Panc1 (cell line): ENCODE measurements at regions not wholly inside any gene's neighbourhood (a gene's known extent, or its start where the extent isn't known, plus 50 kb on each side); places are given as distances from the start of the nearest gene placed in this dataset.
"Not testable (repeated sequence)": the region's sequence is repeated elsewhere in the genome, so short reads cannot be mapped to it uniquely, and the experiment has no call there.

Experiments used
- POLR2AphosphoS5 ChIP-seq: IDR thresholded peaks from 2 replicates; pipeline ENCODE4 v1.6.1; 2012; ENCODE audit warnings: mild to moderate bottlenecking, low read depth, low read length, moderate library complexity
- SIN3A ChIP-seq: IDR thresholded peaks from 2 replicates; pipeline ENCODE4 v1.6.1; 2012; ENCODE audit warnings: low read depth, mild to moderate bottlenecking, low read length, moderate library complexity, borderline replicate concordance; ENCODE audit not compliant: insufficient read depth
- TF ChIP-seq, protein P1 (sequence below): fragments of 450-650 bp; IDR thresholded peaks from 2 replicates; pipeline ENCODE4 v1.5.1; 2017; ENCODE audit warnings: mild to moderate bottlenecking
- TF ChIP-seq, protein P2 (sequence below), 2 experiments: IDR thresholded peaks; 2 replicates each; pipeline ENCODE4 v1.6.1; 2011 to 2012; ENCODE audit warnings: low read depth in 2 of 2, control low read depth in 1 of 2, low read length in 1 of 2, mild to moderate bottlenecking in 1 of 2, moderate library complexity in 1 of 2; ENCODE audit not compliant: insufficient read depth in 1 of 2

DNA sequence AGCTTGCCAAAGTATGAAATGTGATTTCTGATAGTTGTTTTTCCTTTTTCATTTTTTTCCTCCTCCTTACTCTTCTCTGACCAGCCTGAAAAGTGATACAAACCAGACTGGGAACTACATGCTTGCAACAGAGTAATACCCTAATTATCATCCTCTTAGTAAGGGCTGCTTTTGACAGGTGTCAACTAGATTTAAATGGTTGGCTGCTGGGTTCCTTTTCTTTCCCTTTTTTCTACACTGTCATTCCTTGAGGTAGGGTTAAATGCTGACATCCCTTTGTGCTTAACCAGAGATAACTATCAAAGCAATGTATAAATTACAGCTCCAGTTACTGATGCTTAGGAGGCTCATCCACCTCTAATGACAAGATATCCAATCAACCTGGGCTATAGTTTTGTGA, 598.8 kb downstream of the TTLL7 start:
- TF ChIP-seq, protein P1, sequence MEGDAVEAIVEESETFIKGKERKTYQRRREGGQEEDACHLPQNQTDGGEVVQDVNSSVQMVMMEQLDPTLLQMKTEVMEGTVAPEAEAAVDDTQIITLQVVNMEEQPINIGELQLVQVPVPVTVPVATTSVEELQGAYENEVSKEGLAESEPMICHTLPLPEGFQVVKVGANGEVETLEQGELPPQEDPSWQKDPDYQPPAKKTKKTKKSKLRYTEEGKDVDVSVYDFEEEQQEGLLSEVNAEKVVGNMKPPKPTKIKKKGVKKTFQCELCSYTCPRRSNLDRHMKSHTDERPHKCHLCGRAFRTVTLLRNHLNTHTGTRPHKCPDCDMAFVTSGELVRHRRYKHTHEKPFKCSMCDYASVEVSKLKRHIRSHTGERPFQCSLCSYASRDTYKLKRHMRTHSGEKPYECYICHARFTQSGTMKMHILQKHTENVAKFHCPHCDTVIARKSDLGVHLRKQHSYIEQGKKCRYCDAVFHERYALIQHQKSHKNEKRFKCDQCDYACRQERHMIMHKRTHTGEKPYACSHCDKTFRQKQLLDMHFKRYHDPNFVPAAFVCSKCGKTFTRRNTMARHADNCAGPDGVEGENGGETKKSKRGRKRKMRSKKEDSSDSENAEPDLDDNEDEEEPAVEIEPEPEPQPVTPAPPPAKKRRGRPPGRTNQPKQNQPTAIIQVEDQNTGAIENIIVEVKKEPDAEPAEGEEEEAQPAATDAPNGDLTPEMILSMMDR = not testable (repeated sequence)
- TF ChIP-seq, protein P2, sequence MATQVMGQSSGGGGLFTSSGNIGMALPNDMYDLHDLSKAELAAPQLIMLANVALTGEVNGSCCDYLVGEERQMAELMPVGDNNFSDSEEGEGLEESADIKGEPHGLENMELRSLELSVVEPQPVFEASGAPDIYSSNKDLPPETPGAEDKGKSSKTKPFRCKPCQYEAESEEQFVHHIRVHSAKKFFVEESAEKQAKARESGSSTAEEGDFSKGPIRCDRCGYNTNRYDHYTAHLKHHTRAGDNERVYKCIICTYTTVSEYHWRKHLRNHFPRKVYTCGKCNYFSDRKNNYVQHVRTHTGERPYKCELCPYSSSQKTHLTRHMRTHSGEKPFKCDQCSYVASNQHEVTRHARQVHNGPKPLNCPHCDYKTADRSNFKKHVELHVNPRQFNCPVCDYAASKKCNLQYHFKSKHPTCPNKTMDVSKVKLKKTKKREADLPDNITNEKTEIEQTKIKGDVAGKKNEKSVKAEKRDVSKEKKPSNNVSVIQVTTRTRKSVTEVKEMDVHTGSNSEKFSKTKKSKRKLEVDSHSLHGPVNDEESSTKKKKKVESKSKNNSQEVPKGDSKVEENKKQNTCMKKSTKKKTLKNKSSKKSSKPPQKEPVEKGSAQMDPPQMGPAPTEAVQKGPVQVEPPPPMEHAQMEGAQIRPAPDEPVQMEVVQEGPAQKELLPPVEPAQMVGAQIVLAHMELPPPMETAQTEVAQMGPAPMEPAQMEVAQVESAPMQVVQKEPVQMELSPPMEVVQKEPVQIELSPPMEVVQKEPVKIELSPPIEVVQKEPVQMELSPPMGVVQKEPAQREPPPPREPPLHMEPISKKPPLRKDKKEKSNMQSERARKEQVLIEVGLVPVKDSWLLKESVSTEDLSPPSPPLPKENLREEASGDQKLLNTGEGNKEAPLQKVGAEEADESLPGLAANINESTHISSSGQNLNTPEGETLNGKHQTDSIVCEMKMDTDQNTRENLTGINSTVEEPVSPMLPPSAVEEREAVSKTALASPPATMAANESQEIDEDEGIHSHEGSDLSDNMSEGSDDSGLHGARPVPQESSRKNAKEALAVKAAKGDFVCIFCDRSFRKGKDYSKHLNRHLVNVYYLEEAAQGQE (IDR thresholded peaks at IDR 0.05; ENCODE audit: insufficient read depth in 1 of 2, low read depth in 2 of 2, low read length in 1 of 2) = not testable (repeated sequence)
- not testable (repeated sequence) for TF ChIP-seq POLR2AphosphoS5, SIN3A
